H1 (cell line): ENCODE measurements at regions not wholly inside any gene's neighbourhood (a gene's known extent, or its start where the extent isn't known, plus 50 kb on each side); places are given as distances from the start of the nearest gene placed in this dataset.

Source experiments
- CTCF ChIA-PET: fragments of 300-600 bp; sonication (Branson Sonifier 250); formaldehyde crosslinking; loops from one replicate; lab custom pipeline; 2021; ENCODE audit not compliant: partially characterized antibody; lab: Charles Lee
- POLR2A ChIA-PET: fragments of 300-600 bp; sonication (Branson Sonifier 250); formaldehyde crosslinking; loops from one replicate; lab custom pipeline; 2021; ENCODE audit warnings: inconsistent platforms; ENCODE audit not compliant: partially characterized antibody; lab: Charles Lee
- DNase-seq, 2 experiments: peaks; one replicate each; pipeline versions ENCODE4 v3.0.0 to v3.0.0-alpha.2; 2010 to 2022; ENCODE audit warnings: low spot score in 2 of 2, low read depth in 1 of 2, mixed read lengths in 1 of 2
- FAIRE-seq: peaks from 2 replicates; lab custom pipeline; 2011; peaks lifted over from hg19 to GRCh38; lab: Jason Lieb, UNC
- H2AFZ ChIP-seq: 2 replicates; pipeline ENCODE4 v1.8.1; 2012; ENCODE audit warnings: low read length, inconsistent platforms
- H2AK5ac ChIP-seq: 2 replicates; pipeline ENCODE4 v1.6.1; 2013; ENCODE audit warnings: low read depth, low read length
- H2BK120ac ChIP-seq: replicated peaks from 2 replicates; pipeline ENCODE3; 2013; ENCODE audit warnings: low read depth, low read length, inconsistent platforms
- H2BK12ac ChIP-seq: 2 replicates; pipeline ENCODE4 v1.6.1; 2013; ENCODE audit warnings: low read depth, low read length
- H2BK15ac ChIP-seq: 2 replicates; pipeline ENCODE4 v1.6.1; 2013; ENCODE audit warnings: low read length
- H2BK20ac ChIP-seq: 2 replicates; pipeline ENCODE4 v1.6.1; 2013; ENCODE audit warnings: low read length
- H2BK5ac ChIP-seq: 2 replicates; pipeline ENCODE4 v1.6.1; 2013; ENCODE audit warnings: low read depth, low read length
- H3K14ac ChIP-seq: 2 replicates; pipeline ENCODE4 v1.6.1; 2013; ENCODE audit warnings: inconsistent platforms; ENCODE audit not compliant: insufficient read length
- H3K18ac ChIP-seq: 2 replicates; pipeline ENCODE4 v1.6.1; 2013; ENCODE audit warnings: low read length; ENCODE audit errors: extremely low read depth
- H3K23ac ChIP-seq: 2 replicates; pipeline ENCODE4 v1.6.1; 2013; ENCODE audit warnings: inconsistent platforms; ENCODE audit not compliant: insufficient read length
- H3K23me2 ChIP-seq: 2 replicates; pipeline ENCODE4 v1.6.1; 2013; ENCODE audit warnings: low read depth, low read length
- H3K27ac ChIP-seq: 2 replicates; pipeline ENCODE4 v1.6.1; 2011; ENCODE audit warnings: low read depth, low read length, inconsistent platforms
- H3K27me3 ChIP-seq, 4 experiments: replicated peaks in 1 of 4; 1 replicate in 1 of 4; 2 replicates in 3 of 4; pipeline versions ENCODE4 v1.6.1 to v1.8.1; 2011 to 2013; ENCODE audit warnings: low read length in 3 of 4, mild to moderate bottlenecking in 3 of 4, inconsistent platforms in 2 of 4, mixed read lengths in 2 of 4, moderate library complexity in 1 of 4; ENCODE audit not compliant: control insufficient read depth in 3 of 4, insufficient read depth in 3 of 4; ENCODE audit errors: extremely low read depth in 1 of 4
- H3K36me3 ChIP-seq, 4 experiments: 2 replicates each; pipeline versions ENCODE4 v1.6.1 to v1.8.1; 2011 to 2013; ENCODE audit warnings: mild to moderate bottlenecking in 4 of 4, low read length in 3 of 4, moderate library complexity in 2 of 4, control low read depth in 1 of 4, inconsistent platforms in 1 of 4; ENCODE audit not compliant: insufficient read depth in 4 of 4, control insufficient read depth in 2 of 4
- H3K4ac ChIP-seq: replicated peaks from 2 replicates; pipeline ENCODE3; 2013; ENCODE audit warnings: low read length, low read depth, mixed read lengths, inconsistent platforms; ENCODE audit not compliant: insufficient read length
- H3K4me1 ChIP-seq, 4 experiments: replicated peaks in 1 of 4; 1 replicate in 1 of 4; 2 replicates in 3 of 4; pipeline versions ENCODE4 v1.6.1 to v1.8.1; 2011 to 2013; ENCODE audit warnings: low read length in 3 of 4, inconsistent platforms in 2 of 4, mixed read lengths in 1 of 4; ENCODE audit not compliant: insufficient read depth in 4 of 4, control insufficient read depth in 3 of 4
- H3K4me2 ChIP-seq, 2 experiments: 2 replicates each; pipeline versions ENCODE4 v1.6.1 to v1.8.1; 2011 to 2013; ENCODE audit warnings: low read depth in 2 of 2, low read length in 2 of 2, control low read depth in 1 of 2, inconsistent platforms in 1 of 2, mild to moderate bottlenecking in 1 of 2; ENCODE audit not compliant: insufficient read depth in 1 of 2
- H3K4me3 ChIP-seq, 4 experiments: fragments of 200-600, 300-600 bp in 1 of 4; sonication (generic), shearing (Covaris generic), sonication (Bioruptor Twin) in 1 of 4; 2 replicates each; pipeline versions ENCODE4 v1.5.1 to v1.8.1; 2011 to 2016; ENCODE audit warnings: low read length in 4 of 4, low read depth in 3 of 4, control low read depth in 2 of 4, inconsistent platforms in 2 of 4, mild to moderate bottlenecking in 2 of 4, mixed read lengths in 1 of 4, moderate library complexity in 1 of 4; ENCODE audit not compliant: insufficient read depth in 2 of 4; ENCODE audit errors: extremely low read depth in 1 of 4
- H3K56ac ChIP-seq: replicated peaks from 2 replicates; pipeline ENCODE3; 2013; ENCODE audit warnings: low read depth, mild to moderate bottlenecking, mixed read lengths, low read length, inconsistent platforms; ENCODE audit not compliant: insufficient read length
- H3K79me1 ChIP-seq: 2 replicates; pipeline ENCODE4 v1.6.1; 2013; ENCODE audit warnings: low read depth, low read length, control low read depth
- H3K79me2 ChIP-seq, 2 experiments: 2 replicates each; pipeline versions ENCODE4 v1.6.1 to v1.8.1; 2012 to 2013; ENCODE audit warnings: low read length in 2 of 2, mild to moderate bottlenecking in 2 of 2, inconsistent platforms in 1 of 2; ENCODE audit not compliant: insufficient read depth in 2 of 2, control insufficient read depth in 1 of 2
- H3K9ac ChIP-seq, 4 experiments: replicated peaks in 1 of 4; 1 replicate in 1 of 4; 2 replicates in 3 of 4; pipeline versions ENCODE4 v1.6.1 to v1.8.1; 2011 to 2013; ENCODE audit warnings: low read depth in 3 of 4, low read length in 3 of 4, control low read depth in 2 of 4, mild to moderate bottlenecking in 2 of 4, moderate library complexity in 2 of 4, inconsistent platforms in 1 of 4; ENCODE audit errors: extremely low read depth in 1 of 4
- H3K9me3 ChIP-seq, 2 experiments: 2 replicates each; pipeline versions ENCODE4 v1.6.1 to v1.8.1; 2012 to 2013; ENCODE audit warnings: mild to moderate bottlenecking in 2 of 2, moderate library complexity in 2 of 2, control low read depth in 1 of 2, inconsistent platforms in 1 of 2, low read depth in 1 of 2, low read length in 1 of 2, mixed read lengths in 1 of 2; ENCODE audit not compliant: insufficient read depth in 2 of 2
- H4K20me1 ChIP-seq, 2 experiments: replicated peaks in 1 of 2; 2 replicates each; pipeline versions ENCODE3 to v1.8.1; 2011 to 2013; ENCODE audit warnings: inconsistent platforms in 2 of 2, low read length in 2 of 2, mild to moderate bottlenecking in 1 of 2; ENCODE audit not compliant: insufficient read depth in 2 of 2, control insufficient read depth in 1 of 2
- H4K5ac ChIP-seq: 2 replicates; pipeline ENCODE4 v1.6.1; 2013; ENCODE audit warnings: low read length, low read depth, mixed read lengths, inconsistent platforms; ENCODE audit not compliant: insufficient read length
- H4K8ac ChIP-seq: 2 replicates; pipeline ENCODE4 v1.8.0; 2013; ENCODE audit warnings: mild to moderate bottlenecking, moderate library complexity, low read length, inconsistent platforms; ENCODE audit not compliant: insufficient read depth; ENCODE audit errors: extremely low read depth
- H4K91ac ChIP-seq: replicated peaks from 2 replicates; pipeline ENCODE3; 2013; ENCODE audit warnings: low read length, mixed read lengths, inconsistent platforms; ENCODE audit not compliant: insufficient read length
- ATF2 ChIP-seq: IDR thresholded peaks from 2 replicates; pipeline ENCODE4 v1.6.1; 2012; ENCODE audit warnings: low read length, inconsistent platforms
- CHD1 ChIP-seq: IDR thresholded peaks from 2 replicates; pipeline ENCODE4 v1.6.1; 2012; ENCODE audit warnings: low read depth, low read length, improper control_type of control experiment
- CHD2 ChIP-seq: IDR thresholded peaks from 2 replicates; pipeline ENCODE4 v1.6.1; 2012; ENCODE audit warnings: low read length, improper control_type of control experiment
- EGR1 ChIP-seq: IDR thresholded peaks from 2 replicates; pipeline ENCODE4 v1.6.1; 2011; ENCODE audit warnings: low read depth, low read length, borderline replicate concordance
- EP300 ChIP-seq, 2 experiments: IDR thresholded peaks; 1 replicate in 1 of 2; 2 replicates in 1 of 2; pipeline ENCODE4 v1.6.1; 2011 to 2012; ENCODE audit warnings: low read depth in 2 of 2, low read length in 2 of 2, mild to moderate bottlenecking in 2 of 2, borderline replicate concordance in 1 of 2, inconsistent platforms in 1 of 2, moderate library complexity in 1 of 2
- KDM1A ChIP-seq: fragments of 200-600, 300-600 bp; sonication (generic); IDR thresholded peaks from 2 replicates; pipeline ENCODE4 v1.7.1; 2016; ENCODE audit warnings: mild to moderate bottlenecking, low read length, borderline replicate concordance
- KDM5A ChIP-seq: fragments of 200-600 bp; IDR thresholded peaks from 2 replicates; pipeline ENCODE4 v1.7.1; 2012; ENCODE audit warnings: mild to moderate bottlenecking, low read length, inconsistent platforms, mixed read lengths
- PHF8 ChIP-seq: fragments of 200-600 bp; sonication (generic); conservative IDR thresholded peaks from 2 replicates; pipeline ENCODE4 v1.7.1; 2012; ENCODE audit warnings: low read depth, mild to moderate bottlenecking, inconsistent platforms, low read length, moderate library complexity
- RAD21 ChIP-seq, 2 experiments: IDR thresholded peaks in 1 of 2; conservative IDR thresholded peaks in 1 of 2; 2 replicates each; pipeline ENCODE4 v1.6.1; 2011; ENCODE audit warnings: low read depth in 2 of 2, low read length in 2 of 2, improper control_type of control experiment in 1 of 2, inconsistent platforms in 1 of 2, mild to moderate bottlenecking in 1 of 2, moderate library complexity in 1 of 2
- SP1 ChIP-seq: IDR thresholded peaks from 2 replicates; pipeline ENCODE4 v1.6.1; 2011; ENCODE audit warnings: low read depth, low read length
- SP2 ChIP-seq: IDR thresholded peaks from 2 replicates; pipeline ENCODE4 v1.6.1; 2012; ENCODE audit warnings: mild to moderate bottlenecking, low read length, inconsistent platforms
- SRF ChIP-seq: IDR thresholded peaks from 2 replicates; pipeline ENCODE4 v1.6.1; 2011; ENCODE audit warnings: mild to moderate bottlenecking, low read depth, low read length, moderate library complexity
- SUZ12 ChIP-seq: fragments of 200-600 bp; sonication (generic); IDR thresholded peaks from 2 replicates; pipeline ENCODE4 v1.6.1; 2012; ENCODE audit warnings: mild to moderate bottlenecking, inconsistent platforms, low read length, moderate library complexity, mixed read lengths
- TAF1 ChIP-seq: IDR thresholded peaks from 2 replicates; pipeline ENCODE4 v1.6.1; 2011; ENCODE audit warnings: mild to moderate bottlenecking, low read depth, low read length
- WGBS, 2 experiments: shearing (Covaris generic) in 1 of 2; methylation state at CpG; one replicate each; pipeline versions ENCODE4 v1.1.6 to v1.1.7; 2013 to 2015; ENCODE audit warnings: low lambda C conversion rate in 2 of 2, mixed read lengths in 2 of 2, inconsistent platforms in 1 of 2, low coverage in 1 of 2, missing lambda C conversion rate in 1 of 2; ENCODE audit not compliant: insufficient replicate concordance in 2 of 2, insufficient coverage in 1 of 2, insufficient read length in 1 of 2; ENCODE audit errors: extremely low coverage in 1 of 2, missing lambda C conversion rate in 1 of 2; 5-methylcytosine and 5-hydroxymethylcytosine counted together

- POLR2A ChIA-PET: no interaction called here
- no peak overlapping the region for H2BK15ac ChIP-seq
- H3K23me2 ChIP-seq: no peaks in the 10 kb centered on the region; the same call in 1 of the 2 replicates
- H2AFZ ChIP-seq: peak overlapping the region; percentile 98
- H3K79me1 ChIP-seq: no peaks in the 10 kb centered on the region
- H2BK12ac ChIP-seq: no peak overlapping the region
- no peak for FAIRE-seq
- no peaks in the 10 kb centered on the region for H3K36me3 ChIP-seq
- no peaks in the 10 kb centered on the region for H3K79me2 ChIP-seq
- H2AK5ac ChIP-seq: no peak overlapping the region
- no peak overlapping the region for H4K8ac ChIP-seq
- no peak overlapping the region; a peak in 1 of 4 replicates for H3K4me2 ChIP-seq
- no peak overlapping the region for H3K9ac ChIP-seq
- no peaks in the 10 kb centered on the region for H3K27me3 ChIP-seq
- 100% methylated on average over 1 of the region's 1 CpG; no CpG with 5 or more reads in 1 of the 2 experiments for WGBS, 2 experiments
- H4K20me1 ChIP-seq: no peaks in the 10 kb centered on the region
- no peak overlapping the region for H3K27ac ChIP-seq
- no peaks in the 10 kb centered on the region for H3K9me3 ChIP-seq
- H2BK5ac ChIP-seq: no peak overlapping the region
- peaks cover 0 to 13% (median 4%) of the 10 kb centered on the region in 4 experiments; a peak in 5 of 7 replicates for H3K4me1 ChIP-seq
- H3K4me3 ChIP-seq: no peak overlapping the region
- H3K4ac ChIP-seq: no peak overlapping the region
- no peak overlapping the region for H3K56ac ChIP-seq
- H3K14ac ChIP-seq: no peak overlapping the region
- H4K5ac ChIP-seq: no peak overlapping the region
- H2BK120ac ChIP-seq: no peak overlapping the region
- no peak overlapping the region for H3K18ac ChIP-seq
- no peak for DNase-seq
- CTCF ChIA-PET: interaction anchor here (1.4 kb wide), 1 partner anchor 40 kb away, joined by 3 read pairs; no protein-coding TSS in a partner anchor
- H2BK20ac ChIP-seq: no peak overlapping the region
- H4K91ac ChIP-seq: no peak overlapping the region
- no peak overlapping the region for H3K23ac ChIP-seq
- TF ChIP-seq ATF2 (no peak), KDM1A (no peak), EP300 (IDR thresholded peaks at IDR 0.05; ENCODE audit: borderline replicate concordance in 1 of 2, low read depth in 2 of 2, low read length in 2 of 2) (no peak), SP1 (no peak), EGR1 (no peak), SRF (no peak), RAD21 (IDR thresholded peaks at IDR 0.05 in 1 of 2, conservative IDR thresholded peaks at IDR 0.05 in 1 of 2; ENCODE audit: low read depth in 2 of 2, low read length in 2 of 2) (no peak), CHD2 (no peak), SUZ12 (no peak), TAF1 (no peak), KDM5A (no peak), PHF8 (no peak), CHD1 (no peak), SP2 (no peak)
Observed at GRCh38 chr10:128898916-128899195, 568.2 kb upstream of the MGMT start.
